ENCODE measurements at regions not wholly inside any gene's neighbourhood (a gene's known extent, or its start where the extent isn't known, plus 50 kb on each side); places are given as distances from the start of the nearest gene placed in this dataset.

- no peak for TF ChIP-seq EZH2 (IDR thresholded peaks at IDR 0.05; ENCODE audit: insufficient read depth, low read length)
- TF ChIP-seq CTCF (IDR thresholded peaks at IDR 0.05; ENCODE audit: insufficient read depth, low read depth, low read length) = no peak
Observed at GRCh38 chr20:33908868-33909267, 84.8 kb upstream of the RALY start.

Measured in astrocyte (in vitro differentiated cells and primary cell).